ENCODE measurements at regions not wholly inside any gene's neighbourhood (a gene's known extent, or its start where the extent isn't known, plus 50 kb on each side); places are given as distances from the start of the nearest gene placed in this dataset.
A peak's percentile ranks its signal among the peaks of the same experiment; 100 is the strongest.

GRCh38 chr2:81242501-81242900 is 937.9 kb upstream of the LRRTM1 start:
- Histone ChIP-seq H2AFZ (ENCODE audit: low read length) (no peak overlapping the region), H3K27me3 (ENCODE audit: control insufficient read depth, insufficient read depth, low read length) (no peaks in the 10 kb centered on the region), H3K4me3 (replicated peaks in 1 of 4; ENCODE audit: control extremely low read depth in 1 of 4, insufficient read depth in 1 of 4, low read depth in 3 of 4, low read length in 4 of 4) (no peak overlapping the region), H3K36me3 (ENCODE audit: control insufficient read depth, insufficient read depth, low read length) (no peaks in the 10 kb centered on the region), H3K4me1 (ENCODE audit: control insufficient read depth, extremely low read depth, insufficient read depth, low read length) (no peaks in the 10 kb centered on the region), H3K4me2 (ENCODE audit: extremely low read depth, insufficient read depth, low read length) (no peak overlapping the region), H3K79me2 (ENCODE audit: control insufficient read depth, insufficient read depth, low read length) (no peaks in the 10 kb centered on the region), H4K20me1 (ENCODE audit: control insufficient read depth, extremely low read depth, insufficient read depth, low read length) (no peaks in the 10 kb centered on the region), H3K27ac (ENCODE audit: insufficient read depth, low read length) (no peak overlapping the region), H3K9me3 (ENCODE audit: control insufficient read depth, insufficient read depth, low read depth, low read length) (no peaks in the 10 kb centered on the region), H3K9ac (ENCODE audit: insufficient read depth, low read length) (no peak overlapping the region)
- no peak for DNase-seq (ENCODE audit: low read depth in 2 of 2)
- no peak for TF ChIP-seq EZH2 (IDR thresholded peaks at IDR 0.05; ENCODE audit: low read length, missing control alignments)
- no peak for TF ChIP-seq CTCF (conservative IDR thresholded peaks at IDR 0.05 in 1 of 2, IDR thresholded peaks at IDR 0.05 in 1 of 2; ENCODE audit: low read depth in 1 of 2, low read length in 2 of 2)

- no peaks in the 10 kb centered on the region for H4K20me1 ChIP-seq (ENCODE audit: control insufficient read depth, extremely low read depth, insufficient read depth, low read length)
- H3K79me2 ChIP-seq (ENCODE audit: control insufficient read depth, insufficient read depth, low read length), result no peaks in the 10 kb centered on the region
- H3K4me3 ChIP-seq (replicated peaks in 1 of 4; ENCODE audit: control extremely low read depth in 1 of 4, insufficient read depth in 1 of 4, low read depth in 3 of 4, low read length in 4 of 4), result no peak overlapping the region
- no peak for TF ChIP-seq EZH2 (IDR thresholded peaks at IDR 0.05; ENCODE audit: low read length, missing control alignments)
- TF ChIP-seq CTCF (conservative IDR thresholded peaks at IDR 0.05 in 1 of 2, IDR thresholded peaks at IDR 0.05 in 1 of 2; ENCODE audit: low read depth in 1 of 2, low read length in 2 of 2), result no peak
- no peak overlapping the region for H3K9ac ChIP-seq (ENCODE audit: insufficient read depth, low read length)
- DNase-seq (ENCODE audit: low read depth in 2 of 2), result peak in 1 of 2 donors; percentile 24
- H3K36me3 ChIP-seq (ENCODE audit: control insufficient read depth, insufficient read depth, low read length), result no peaks in the 10 kb centered on the region
- H3K4me2 ChIP-seq (ENCODE audit: extremely low read depth, insufficient read depth, low read length), result no peak overlapping the region
- no peaks in the 10 kb centered on the region for H3K4me1 ChIP-seq (ENCODE audit: control insufficient read depth, extremely low read depth, insufficient read depth, low read length)
- no peak overlapping the region for H2AFZ ChIP-seq (ENCODE audit: low read length)
- no peak overlapping the region for H3K27ac ChIP-seq (ENCODE audit: insufficient read depth, low read length)
- H3K9me3 ChIP-seq (ENCODE audit: control insufficient read depth, insufficient read depth, low read depth, low read length), result no peaks in the 10 kb centered on the region
- no peaks in the 10 kb centered on the region for H3K27me3 ChIP-seq (ENCODE audit: control insufficient read depth, insufficient read depth, low read length)
Measured at GRCh38 chr2:81238462-81238861, 933.9 kb upstream of the LRRTM1 start.

GRCh38 chr2:81235601-81236000 is 931.0 kb upstream of the LRRTM1 start:
- Histone ChIP-seq H2AFZ (ENCODE audit: low read length) (no peak overlapping the region), H3K27me3 (ENCODE audit: control insufficient read depth, insufficient read depth, low read length) (no peaks in the 10 kb centered on the region), H3K4me2 (ENCODE audit: extremely low read depth, insufficient read depth, low read length) (no peak overlapping the region), H3K36me3 (ENCODE audit: control insufficient read depth, insufficient read depth, low read length) (no peaks in the 10 kb centered on the region), H3K4me3 (replicated peaks in 1 of 4; ENCODE audit: control extremely low read depth in 1 of 4, insufficient read depth in 1 of 4, low read depth in 3 of 4, low read length in 4 of 4) (no peak overlapping the region), H3K27ac (ENCODE audit: insufficient read depth, low read length) (no peak overlapping the region), H3K9me3 (ENCODE audit: control insufficient read depth, insufficient read depth, low read depth, low read length) (no peaks in the 10 kb centered on the region), H3K4me1 (ENCODE audit: control insufficient read depth, extremely low read depth, insufficient read depth, low read length) (no peaks in the 10 kb centered on the region), H3K79me2 (ENCODE audit: control insufficient read depth, insufficient read depth, low read length) (no peaks in the 10 kb centered on the region), H3K9ac (ENCODE audit: insufficient read depth, low read length) (no peak overlapping the region), H4K20me1 (ENCODE audit: control insufficient read depth, extremely low read depth, insufficient read depth, low read length) (no peaks in the 10 kb centered on the region)
- TF ChIP-seq EZH2 (IDR thresholded peaks at IDR 0.05; ENCODE audit: low read length, missing control alignments) (no peak), CTCF (conservative IDR thresholded peaks at IDR 0.05 in 1 of 2, IDR thresholded peaks at IDR 0.05 in 1 of 2; ENCODE audit: low read depth in 1 of 2, low read length in 2 of 2) (no peak)
- no peak for DNase-seq (ENCODE audit: low read depth in 2 of 2)

All from fibroblast of lung (primary cell).